ENCODE measurements at regions not wholly inside any gene's neighbourhood (a gene's known extent, or its start where the extent isn't known, plus 50 kb on each side); places are given as distances from the start of the nearest gene placed in this dataset.

GRCh38 chr4:166546009-166546408 lies 673.0 kb downstream of the TLL1 start:
- TF ChIP-seq CTCF (IDR thresholded peaks at IDR 0.05 in 2 of 3, conservative IDR thresholded peaks at IDR 0.05 in 1 of 3; ENCODE audit: borderline replicate concordance in 1 of 3, insufficient read depth in 1 of 3, low read depth in 2 of 3, low read length in 2 of 3), result no peak
- TF ChIP-seq YY1 (IDR thresholded peaks at IDR 0.05; ENCODE audit: extremely low read depth, insufficient replicate concordance, low read depth, low read length), result no peak
- TF ChIP-seq EZH2 (IDR thresholded peaks at IDR 0.05), result no peak
- no peak for TF ChIP-seq RAD21 (IDR thresholded peaks at IDR 0.05; ENCODE audit: low read depth)
- TF ChIP-seq EZH2phosphoT487 (IDR thresholded peaks at IDR 0.05; ENCODE audit: borderline replicate concordance), result no peak
- TF ChIP-seq TCF7L2 (IDR thresholded peaks at IDR 0.05; ENCODE audit: borderline replicate concordance, extremely low read depth, insufficient read depth, insufficient read length), result no peak
- TF ChIP-seq REST (IDR thresholded peaks at IDR 0.05; ENCODE audit: low read depth), result no peak
- no peak for TF ChIP-seq ATF3 (IDR thresholded peaks at IDR 0.05)
- TF ChIP-seq POLR2AphosphoS5 (IDR thresholded peaks at IDR 0.05; ENCODE audit: low read depth, low read length), result no peak

Data from HCT116 (cell line).